Upper lobe of right lung (tissue), 1 donor: ENCODE measurements at regions not wholly inside any gene's neighbourhood (a gene's known extent, or its start where the extent isn't known, plus 50 kb on each side); places are given as distances from the start of the nearest gene placed in this dataset.
A peak's percentile ranks its signal among the peaks of the same experiment; 100 is the strongest.
"Not testable (repeated sequence)": the region's sequence is repeated elsewhere in the genome, so short reads cannot be mapped to it uniquely, and the experiment has no call there.

Experiments
- ATAC-seq: fragments of 200-7000 bp; cut with Tn5 transposase; one replicate; pipeline ENCODE4 v1.9.1; 2020; ENCODE audit warnings: mild to moderate bottlenecking, moderate library complexity
- DNase-seq: peaks from one replicate; pipeline ENCODE4 v3.0.0-alpha.2; 2020
- H3K27ac ChIP-seq: fragments of 200-600 bp; one replicate; pipeline ENCODE4 v1.8.0; 2022
- H3K27me3 ChIP-seq: fragments of 200-600 bp; one replicate; pipeline ENCODE4 v1.8.0; 2022; ENCODE audit warnings: mild to moderate bottlenecking
- H3K36me3 ChIP-seq: fragments of 200-600 bp; one replicate; pipeline ENCODE4 v1.8.0; 2022
- H3K4me1 ChIP-seq: fragments of 200-600 bp; one replicate; pipeline ENCODE4 v1.8.0; 2022
- H3K4me3 ChIP-seq: fragments of 200-600 bp; one replicate; pipeline ENCODE4 v1.8.0; 2022; ENCODE audit warnings: mild to moderate bottlenecking
- H3K9me3 ChIP-seq: fragments of 200-600 bp; one replicate; pipeline ENCODE4 v1.8.0; 2022
- intact Hi-C: fragments of 100-400 bp; cut with DNase I; formaldehyde crosslinking; loops from one replicate; pipeline ENCODE4 v1.11.0; 2022
- TF ChIP-seq, protein P1 (sequence below): fragments of 200-600 bp; IDR thresholded peaks from one replicate; pipeline ENCODE4 v1.8.0; 2022; ENCODE audit warnings: antibody characterized with exemption
- donor health status: DM: no; HTN: yes; CAD: no; lungs with severe emphysema.

GRCh38 chr16:32066016-32066651, 187.0 kb upstream of the TP53TG3D start:
- H3K4me1 ChIP-seq, H3K4me3 ChIP-seq, ATAC-seq, H3K27ac ChIP-seq, H3K36me3 ChIP-seq, intact Hi-C loops, H3K27me3 ChIP-seq, H3K9me3 ChIP-seq: not testable (repeated sequence)
- peak; percentile 59 for DNase-seq

- H3K27me3 ChIP-seq, H3K4me1 ChIP-seq, H3K36me3 ChIP-seq, DNase-seq, intact Hi-C loops, H3K9me3 ChIP-seq, H3K4me3 ChIP-seq, ATAC-seq, H3K27ac ChIP-seq: not testable (repeated sequence)
Observed at GRCh38 chr16:32071586-32071985, 181.5 kb upstream of the TP53TG3D start.

- intact Hi-C loops, H3K4me3 ChIP-seq, H3K9me3 ChIP-seq, H3K36me3 ChIP-seq, DNase-seq, H3K27me3 ChIP-seq, ATAC-seq, H3K27ac ChIP-seq, H3K4me1 ChIP-seq: not testable (repeated sequence)
Observed at GRCh38 chr16:32083891-32084290, 169.2 kb upstream of the TP53TG3D start.

DNA sequence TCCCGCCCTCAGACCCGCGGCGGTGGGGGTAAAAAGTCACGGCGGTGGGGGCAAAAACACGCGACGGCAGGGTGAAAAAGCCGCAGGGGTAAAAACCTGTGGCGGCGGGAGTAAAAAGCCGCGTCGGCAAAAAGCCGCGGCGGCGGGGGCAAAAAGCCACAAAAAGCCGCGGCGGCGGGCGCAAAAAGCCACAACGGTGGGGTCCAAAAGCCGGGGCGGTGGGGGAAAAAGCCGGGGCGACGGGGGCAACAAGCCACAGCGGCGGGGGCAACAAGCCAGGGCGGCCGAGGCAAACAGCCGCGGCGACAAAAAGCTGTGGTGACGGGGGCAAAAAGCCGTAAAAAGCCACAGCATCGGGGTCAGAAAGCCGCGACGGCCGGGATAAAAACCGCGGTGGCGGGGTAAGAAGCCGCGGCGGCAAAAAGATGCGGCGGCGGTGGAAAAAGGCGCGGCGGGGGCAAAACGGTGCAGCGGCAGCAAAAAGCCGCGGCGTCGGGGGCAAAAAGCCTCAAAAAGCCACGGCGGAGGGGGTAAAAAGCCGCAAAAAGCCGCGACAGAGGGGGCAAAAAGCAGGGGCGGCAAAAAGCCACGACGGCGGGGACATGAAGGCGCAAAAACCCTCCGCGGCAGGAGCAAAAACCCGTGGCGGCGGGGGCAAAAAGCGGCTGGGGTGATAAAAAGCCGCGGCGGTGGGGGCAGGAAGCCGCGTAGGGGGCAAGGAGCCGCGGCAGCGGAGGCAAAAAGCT, 168.3 kb upstream of the TP53TG3D start:
- peak; percentile 29 for DNase-seq
- intact Hi-C loops, H3K27me3 ChIP-seq, H3K36me3 ChIP-seq, H3K4me1 ChIP-seq, H3K4me3 ChIP-seq, H3K27ac ChIP-seq, ATAC-seq, H3K9me3 ChIP-seq: not testable (repeated sequence)

- H3K9me3 ChIP-seq, intact Hi-C loops, ATAC-seq, H3K36me3 ChIP-seq, H3K27me3 ChIP-seq, H3K27ac ChIP-seq, H3K4me1 ChIP-seq: not testable (repeated sequence)
- peak; percentile 58 for DNase-seq
- H3K4me3 ChIP-seq: peak overlapping the region; percentile 31
Observed at GRCh38 chr16:32085438-32086141, 167.5 kb upstream of the TP53TG3D start.

DNA sequence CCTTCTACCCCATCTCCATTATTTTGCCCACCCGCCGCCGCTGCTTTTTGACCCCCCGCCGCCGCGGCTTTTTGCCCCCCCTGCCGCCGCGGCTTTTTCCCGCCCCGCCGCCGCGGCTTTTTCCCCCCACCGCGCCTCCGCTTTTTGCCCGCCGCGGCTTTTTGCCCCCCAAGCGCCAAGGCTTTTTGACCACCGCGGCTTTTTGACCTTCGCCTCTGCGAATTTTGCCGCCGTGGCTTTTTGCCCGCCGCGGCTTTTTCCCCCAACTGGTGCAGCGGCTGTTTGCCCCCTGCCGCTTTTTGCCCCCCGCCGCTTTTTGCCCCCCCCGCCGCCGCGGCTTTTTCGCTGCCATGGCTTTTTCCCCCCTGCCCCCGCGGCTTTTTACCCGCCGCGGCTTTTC, 137.5 kb upstream of the TP53TG3D start:
- H3K4me1 ChIP-seq, intact Hi-C loops, H3K36me3 ChIP-seq, DNase-seq, ATAC-seq, H3K9me3 ChIP-seq, H3K27me3 ChIP-seq, H3K27ac ChIP-seq: not testable (repeated sequence)
- peak overlapping the region; percentile 43 for H3K4me3 ChIP-seq

DNA sequence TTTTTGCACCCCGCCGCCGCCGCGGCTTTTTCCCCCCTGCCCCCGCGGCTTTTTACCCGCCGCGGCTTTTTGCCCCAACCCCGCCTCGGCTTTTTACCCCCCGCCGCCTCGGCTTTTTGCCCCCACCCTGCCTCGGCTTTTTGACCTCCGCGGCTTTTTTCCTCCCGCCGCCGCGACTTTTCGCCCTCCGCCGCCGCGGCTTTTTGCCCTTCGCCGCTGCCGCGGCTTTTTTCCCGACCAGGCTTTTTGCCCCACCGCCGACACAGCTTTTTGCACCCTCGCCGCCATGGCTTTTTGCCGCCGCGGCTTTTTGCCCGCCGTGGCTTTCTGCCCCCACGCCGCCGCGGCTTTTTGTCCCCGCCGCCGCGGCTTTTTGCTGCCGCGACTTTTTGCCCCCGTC, 137.0 kb upstream of the TP53TG3D start:
- DNase-seq: peak; percentile 48

GRCh38 chr16:32116533-32116932, 136.6 kb upstream of the TP53TG3D start:
- ATAC-seq, H3K36me3 ChIP-seq, H3K9me3 ChIP-seq, H3K27me3 ChIP-seq, H3K27ac ChIP-seq, intact Hi-C loops, H3K4me1 ChIP-seq: not testable (repeated sequence)
- peak overlapping the region; percentile 43 for H3K4me3 ChIP-seq
- DNase-seq: peak; percentile 43

More for the DNA sequence above, 137.0 kb upstream of the TP53TG3D start:
- Histone ChIP-seq H3K4me1 (no peaks in the 10 kb centered on the region), H3K4me3 (peak overlapping the region; percentile 43), H3K9me3 (no peaks in the 10 kb centered on the region), H3K27me3 (no peaks in the 10 kb centered on the region), H3K27ac (no peak overlapping the region), H3K36me3 (no peaks in the 10 kb centered on the region)
- intact Hi-C loops: no loop called here
- no peak for ATAC-seq
- TF ChIP-seq, protein P1, sequence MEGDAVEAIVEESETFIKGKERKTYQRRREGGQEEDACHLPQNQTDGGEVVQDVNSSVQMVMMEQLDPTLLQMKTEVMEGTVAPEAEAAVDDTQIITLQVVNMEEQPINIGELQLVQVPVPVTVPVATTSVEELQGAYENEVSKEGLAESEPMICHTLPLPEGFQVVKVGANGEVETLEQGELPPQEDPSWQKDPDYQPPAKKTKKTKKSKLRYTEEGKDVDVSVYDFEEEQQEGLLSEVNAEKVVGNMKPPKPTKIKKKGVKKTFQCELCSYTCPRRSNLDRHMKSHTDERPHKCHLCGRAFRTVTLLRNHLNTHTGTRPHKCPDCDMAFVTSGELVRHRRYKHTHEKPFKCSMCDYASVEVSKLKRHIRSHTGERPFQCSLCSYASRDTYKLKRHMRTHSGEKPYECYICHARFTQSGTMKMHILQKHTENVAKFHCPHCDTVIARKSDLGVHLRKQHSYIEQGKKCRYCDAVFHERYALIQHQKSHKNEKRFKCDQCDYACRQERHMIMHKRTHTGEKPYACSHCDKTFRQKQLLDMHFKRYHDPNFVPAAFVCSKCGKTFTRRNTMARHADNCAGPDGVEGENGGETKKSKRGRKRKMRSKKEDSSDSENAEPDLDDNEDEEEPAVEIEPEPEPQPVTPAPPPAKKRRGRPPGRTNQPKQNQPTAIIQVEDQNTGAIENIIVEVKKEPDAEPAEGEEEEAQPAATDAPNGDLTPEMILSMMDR: no peak

DNA sequence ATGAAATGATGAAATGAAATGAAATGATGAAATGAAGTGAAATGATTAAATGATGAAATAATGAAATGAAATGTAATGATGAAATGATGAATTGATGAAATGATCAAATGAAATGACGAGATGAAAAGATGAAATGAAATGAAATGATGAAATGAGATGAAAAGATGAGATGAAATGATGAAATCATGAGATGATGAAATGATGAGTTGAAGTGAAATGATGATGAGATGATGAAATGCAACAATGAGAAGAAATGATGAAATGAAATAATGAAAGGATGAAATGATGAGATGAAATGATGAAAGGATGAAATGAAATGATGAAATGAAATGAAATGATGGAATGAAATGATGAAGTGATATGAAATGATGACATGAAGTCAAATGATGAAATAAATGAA, 132.7 kb upstream of the TP53TG3D start:
- ATAC-seq, H3K36me3 ChIP-seq, H3K9me3 ChIP-seq, DNase-seq, H3K27me3 ChIP-seq, H3K4me1 ChIP-seq, H3K27ac ChIP-seq, H3K4me3 ChIP-seq, intact Hi-C loops: not testable (repeated sequence)

- intact Hi-C loops, DNase-seq, H3K27ac ChIP-seq, H3K4me3 ChIP-seq, H3K4me1 ChIP-seq, H3K36me3 ChIP-seq, ATAC-seq, H3K27me3 ChIP-seq, H3K9me3 ChIP-seq: not testable (repeated sequence)
Observed at GRCh38 chr16:32120779-32121178, 132.3 kb upstream of the TP53TG3D start.

DNA sequence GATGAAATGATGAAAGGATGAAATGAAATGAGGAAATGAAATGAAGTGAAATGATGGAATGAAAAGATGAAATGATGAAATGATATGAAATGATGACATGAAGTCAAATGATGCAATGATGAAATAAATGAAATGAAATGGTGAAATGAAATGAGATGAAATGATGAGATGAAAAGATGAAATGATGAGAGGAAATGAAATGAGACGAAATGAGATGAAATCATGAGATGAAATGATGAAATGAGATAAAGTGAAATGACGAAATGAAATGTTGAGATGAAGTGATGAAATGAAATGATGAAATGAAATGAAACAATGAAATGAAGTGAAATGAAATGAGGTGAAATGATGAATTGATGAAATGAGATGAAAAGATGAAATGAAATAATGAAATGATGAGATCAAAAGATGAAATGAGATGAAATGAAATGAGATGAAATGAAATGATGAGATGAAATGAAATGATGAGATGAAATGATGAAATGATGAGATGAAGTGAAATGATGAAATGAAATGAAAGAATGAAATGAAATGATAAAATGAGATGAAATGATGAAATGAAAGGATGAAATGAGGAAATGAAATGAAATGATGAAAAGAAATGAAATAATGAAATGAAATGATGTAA, 131.7 kb upstream of the TP53TG3D start:
- H3K27me3 ChIP-seq, DNase-seq, H3K9me3 ChIP-seq, H3K27ac ChIP-seq, H3K36me3 ChIP-seq, H3K4me3 ChIP-seq, H3K4me1 ChIP-seq, ATAC-seq, intact Hi-C loops: not testable (repeated sequence)

DNA sequence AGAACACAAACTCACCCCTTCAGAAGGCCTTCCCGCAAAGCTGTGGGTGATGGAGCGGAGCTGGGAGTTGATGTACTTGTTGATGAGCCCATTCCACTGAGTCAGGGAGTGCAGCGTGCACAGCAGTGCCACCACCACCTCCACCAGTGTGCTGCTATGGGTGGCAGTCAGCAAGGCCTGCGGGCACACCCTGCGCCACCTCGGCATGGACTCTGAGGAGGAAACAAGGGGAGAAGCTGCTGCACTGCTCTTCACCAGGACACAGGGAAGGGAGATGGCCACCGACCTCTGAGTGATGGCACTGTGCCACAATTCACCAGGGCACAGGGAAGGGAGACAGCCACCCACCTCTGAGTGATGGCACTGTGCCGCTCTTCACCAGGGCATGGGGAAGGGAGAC, 100.7 kb upstream of the TP53TG3D start:
- H3K27ac ChIP-seq, intact Hi-C loops, H3K36me3 ChIP-seq, ATAC-seq, H3K9me3 ChIP-seq, H3K27me3 ChIP-seq, H3K4me3 ChIP-seq, DNase-seq, H3K4me1 ChIP-seq: not testable (repeated sequence)
